ENCODE measurements at regions not wholly inside any gene's neighbourhood (a gene's known extent, or its start where the extent isn't known, plus 50 kb on each side); places are given as distances from the start of the nearest gene placed in this dataset.

DNA sequence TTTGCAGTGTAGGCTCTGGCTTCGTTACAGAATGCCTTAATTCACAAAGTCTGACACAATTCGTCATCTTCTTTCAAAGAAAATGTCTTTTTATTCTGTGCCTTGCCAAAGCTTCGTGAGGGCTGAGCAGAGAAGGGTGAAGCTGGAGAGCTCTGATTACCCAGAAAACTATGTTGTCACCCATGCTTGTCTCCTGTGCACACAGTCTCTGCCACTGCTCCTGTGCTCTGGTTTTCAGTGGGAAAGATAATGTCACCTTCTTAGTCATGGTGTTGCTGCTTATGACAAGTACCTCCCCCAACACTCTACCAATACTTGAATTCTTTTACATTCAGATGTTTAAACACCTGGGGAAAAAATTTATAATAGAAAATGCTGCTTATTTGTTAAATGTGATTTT, 509.2 kb upstream of the GRM7 start:
- TF ChIP-seq TAF1 (IDR thresholded peaks at IDR 0.05; ENCODE audit: low read depth) = no peak
- TF ChIP-seq, protein P1, sequence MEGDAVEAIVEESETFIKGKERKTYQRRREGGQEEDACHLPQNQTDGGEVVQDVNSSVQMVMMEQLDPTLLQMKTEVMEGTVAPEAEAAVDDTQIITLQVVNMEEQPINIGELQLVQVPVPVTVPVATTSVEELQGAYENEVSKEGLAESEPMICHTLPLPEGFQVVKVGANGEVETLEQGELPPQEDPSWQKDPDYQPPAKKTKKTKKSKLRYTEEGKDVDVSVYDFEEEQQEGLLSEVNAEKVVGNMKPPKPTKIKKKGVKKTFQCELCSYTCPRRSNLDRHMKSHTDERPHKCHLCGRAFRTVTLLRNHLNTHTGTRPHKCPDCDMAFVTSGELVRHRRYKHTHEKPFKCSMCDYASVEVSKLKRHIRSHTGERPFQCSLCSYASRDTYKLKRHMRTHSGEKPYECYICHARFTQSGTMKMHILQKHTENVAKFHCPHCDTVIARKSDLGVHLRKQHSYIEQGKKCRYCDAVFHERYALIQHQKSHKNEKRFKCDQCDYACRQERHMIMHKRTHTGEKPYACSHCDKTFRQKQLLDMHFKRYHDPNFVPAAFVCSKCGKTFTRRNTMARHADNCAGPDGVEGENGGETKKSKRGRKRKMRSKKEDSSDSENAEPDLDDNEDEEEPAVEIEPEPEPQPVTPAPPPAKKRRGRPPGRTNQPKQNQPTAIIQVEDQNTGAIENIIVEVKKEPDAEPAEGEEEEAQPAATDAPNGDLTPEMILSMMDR (IDR thresholded peaks at IDR 0.05; ENCODE audit: poor library complexity, severe bottlenecking) = no peak
- TF ChIP-seq EZH2 (IDR thresholded peaks at IDR 0.05; ENCODE audit: borderline replicate concordance, insufficient read depth, low read length, poor library complexity, severe bottlenecking) = no peak
- no peak for TF ChIP-seq POLR2AphosphoS5 (IDR thresholded peaks at IDR 0.05)
